ENCODE measurements at regions not wholly inside any gene's neighbourhood (a gene's known extent, or its start where the extent isn't known, plus 50 kb on each side); places are given as distances from the start of the nearest gene placed in this dataset.

- no peak for DNase-seq (ENCODE audit: low read depth, low spot score)
- Histone ChIP-seq H4K20me1 (replicated peaks; ENCODE audit: control insufficient read depth, extremely low read depth, insufficient read depth, low read length) (no peaks in the 10 kb centered on the region), H3K79me2 (ENCODE audit: control insufficient read depth, insufficient read depth, low read length) (no peaks in the 10 kb centered on the region), H3K9me3 (replicated peaks; ENCODE audit: control insufficient read depth, insufficient read depth, low read length) (peaks cover 8% of the 10 kb centered on the region), H3K9me1 (replicated peaks; ENCODE audit: control insufficient read depth, extremely low read depth, insufficient read depth, low read length) (no peaks in the 10 kb centered on the region), H2AFZ (ENCODE audit: low read depth, low read length) (no peak overlapping the region), H3K4me1 (ENCODE audit: control insufficient read depth, extremely low read depth, insufficient read depth, low read length) (no peaks in the 10 kb centered on the region), H3K27me3 (ENCODE audit: control insufficient read depth in 2 of 2, insufficient read depth in 2 of 2, low read length in 2 of 2) (no peaks in the 10 kb centered on the region), H3K27ac (ENCODE audit: insufficient read depth, low read depth, low read length) (no peak overlapping the region), H3K36me3 (ENCODE audit: control insufficient read depth in 2 of 2, extremely low read depth in 1 of 2, insufficient read depth in 2 of 2, low read length in 2 of 2) (no peaks in the 10 kb centered on the region), H3K9ac (replicated peaks; ENCODE audit: extremely low read depth, insufficient read depth, low read length) (no peak overlapping the region), H3K4me2 (ENCODE audit: insufficient read depth, low read length) (no peak overlapping the region), H3K4me3 (replicated peaks in 1 of 3; ENCODE audit: insufficient read depth in 1 of 3, low read depth in 1 of 3, low read length in 3 of 3) (no peak overlapping the region)
- ChIA-PET CTCF (no interaction called here), POLR2A (no interaction called here)
- dilution Hi-C loops (cut with MboI; ENCODE audit: extremely low pct_ligation_motif_present, low sequenced_read_pairs) (no loop called here), intact Hi-C loops (cut with micrococcal nuclease) (no loop called here)
- no peak for FAIRE-seq
- no peak for TF ChIP-seq EZH2 (IDR thresholded peaks at IDR 0.05; ENCODE audit: borderline replicate concordance, low read depth, low read length, severe bottlenecking)
- no peak for TF ChIP-seq MAX (IDR thresholded peaks at IDR 0.05; ENCODE audit: insufficient read depth, insufficient read length)
- TF ChIP-seq GATA2 (IDR thresholded peaks at IDR 0.05; ENCODE audit: insufficient read depth, insufficient read length, low read depth, low read length): no peak
- TF ChIP-seq MYC (IDR thresholded peaks at IDR 0.05; ENCODE audit: low read depth, low read length): no peak
- TF ChIP-seq POLR2AphosphoS5 (IDR thresholded peaks at IDR 0.05; ENCODE audit: insufficient read depth, low read depth, low read length): no peak
- TF ChIP-seq FOS (IDR thresholded peaks at IDR 0.05; ENCODE audit: borderline replicate concordance, insufficient read depth, low read length): no peak
- no peak for TF ChIP-seq JUN (IDR thresholded peaks at IDR 0.05; ENCODE audit: borderline replicate concordance, insufficient read depth, insufficient read length, low read depth)
- TF ChIP-seq CTCF (IDR thresholded peaks at IDR 0.05; ENCODE audit: extremely low read depth in 1 of 2, insufficient read depth in 1 of 2, low read depth in 1 of 2, low read length in 2 of 2): no peak
- no peak for TF ChIP-seq POLR2A (IDR thresholded peaks at IDR 0.05; ENCODE audit: low read depth, low read length)
- BruUV-seq (replicated peaks): no TSS peak
Measured at GRCh38 chr1:4119516-4120220, 219.6 kb upstream of the C1orf174 start.
